GM21825 (cell line): ENCODE measurements at regions not wholly inside any gene's neighbourhood (a gene's known extent, or its start where the extent isn't known, plus 50 kb on each side); places are given as distances from the start of the nearest gene placed in this dataset.
A peak's percentile ranks its signal among the peaks of the same experiment; 100 is the strongest.

Experiments
- ATAC-seq: cut with Tn5 transposase; IDR thresholded peaks from one replicate; pipeline ENCODE4 v1.9.1; 2021; ENCODE audit warnings: mild to moderate bottlenecking, moderate library complexity; ENCODE audit not compliant: unreplicated experiment

DNA sequence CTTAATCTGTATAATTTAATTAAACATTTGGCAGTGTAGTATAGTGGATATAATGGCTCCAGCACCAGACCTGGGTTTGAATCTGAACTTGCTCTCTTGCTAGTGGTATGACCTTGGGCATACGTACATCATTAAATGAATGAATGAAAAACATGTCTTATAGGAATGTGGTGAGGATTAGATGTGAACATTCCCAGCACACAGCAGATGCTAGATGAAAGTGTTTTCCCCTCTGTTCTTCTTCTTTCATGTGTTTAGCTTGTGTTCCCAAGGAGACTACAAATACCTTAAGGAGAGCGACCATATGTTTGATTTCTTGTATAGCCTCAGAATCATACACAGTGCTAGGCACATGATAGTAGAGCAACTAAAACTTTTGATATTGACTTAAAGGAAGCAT is 56.5 kb downstream of the CT47B1 start:
- no peak for ATAC-seq

- no peak for ATAC-seq
Observed at GRCh38 chrX:120813982-120814381, 61.7 kb downstream of the CT47B1 start.

DNA sequence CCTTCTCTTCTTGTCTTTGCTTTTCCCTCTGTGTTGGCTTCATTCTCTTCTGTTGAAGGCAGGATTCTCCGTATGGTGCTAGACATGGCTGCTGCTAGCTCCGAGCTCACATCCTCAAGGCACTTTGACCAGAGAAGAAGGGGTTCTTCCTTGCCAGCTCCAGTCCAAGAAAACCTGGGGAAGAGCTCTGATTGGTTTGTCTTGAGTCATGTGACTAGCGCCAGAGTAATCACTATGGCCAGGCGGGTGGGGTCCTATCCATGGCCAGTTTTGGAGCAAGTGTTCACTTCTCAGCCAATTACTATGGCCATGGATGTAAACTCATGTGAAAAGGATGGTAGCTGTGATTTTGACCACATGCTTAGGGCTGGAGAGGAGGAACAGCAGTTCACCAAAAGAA is 74.2 kb downstream of the CT47B1 start:
- no peak for ATAC-seq

DNA sequence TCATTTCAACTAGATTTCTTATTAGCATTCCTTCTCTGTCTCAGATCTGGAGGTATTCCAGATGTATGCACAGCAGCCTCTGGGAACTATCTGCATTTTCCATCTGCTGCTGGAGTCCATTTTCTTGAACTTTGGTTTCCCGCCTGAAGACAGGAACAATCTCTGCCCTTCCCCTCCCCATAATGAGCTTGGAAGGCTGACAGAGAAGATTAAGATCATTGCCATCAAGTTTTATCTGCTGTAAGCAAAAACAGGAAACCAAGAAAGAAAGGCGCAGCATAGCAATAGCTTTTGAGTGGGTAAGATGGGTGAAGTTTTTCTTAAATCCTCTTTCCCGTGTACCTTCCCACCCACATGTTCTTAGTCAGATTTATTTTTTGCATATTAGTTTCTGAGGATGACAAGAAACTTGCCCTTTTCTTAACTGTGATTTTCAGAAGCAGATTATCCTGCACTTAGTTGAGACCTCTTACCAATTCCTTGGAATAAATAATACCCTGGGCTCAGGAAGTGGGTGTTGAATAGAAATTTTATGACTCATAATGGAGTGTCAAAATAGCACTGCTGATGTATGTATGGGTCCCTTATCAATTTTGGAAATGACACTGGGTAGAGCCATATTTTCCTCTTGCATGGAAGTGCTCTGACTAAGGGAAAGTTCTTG is 78.3 kb downstream of the CT47B1 start:
- ATAC-seq = no peak

DNA sequence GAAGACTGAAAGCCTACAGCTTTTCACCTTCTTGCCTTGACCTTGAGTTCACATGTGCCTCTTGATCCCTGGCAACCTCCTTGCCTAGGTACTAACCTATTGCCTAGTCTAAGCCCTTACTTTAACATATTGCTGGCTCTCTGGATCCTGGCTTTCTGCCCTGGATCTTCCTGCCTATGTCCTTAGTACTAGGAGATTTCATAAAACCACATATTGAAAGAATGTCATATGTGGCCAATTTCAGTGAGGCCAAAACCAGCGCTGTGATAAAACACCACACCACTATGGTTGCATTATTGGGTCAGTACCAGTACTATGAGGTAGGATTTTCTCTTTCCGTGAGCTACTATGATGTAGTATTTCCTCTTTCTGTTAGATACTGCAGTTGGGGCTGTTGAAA is 80.4 kb downstream of the CT47B1 start:
- ATAC-seq = no peak

DNA sequence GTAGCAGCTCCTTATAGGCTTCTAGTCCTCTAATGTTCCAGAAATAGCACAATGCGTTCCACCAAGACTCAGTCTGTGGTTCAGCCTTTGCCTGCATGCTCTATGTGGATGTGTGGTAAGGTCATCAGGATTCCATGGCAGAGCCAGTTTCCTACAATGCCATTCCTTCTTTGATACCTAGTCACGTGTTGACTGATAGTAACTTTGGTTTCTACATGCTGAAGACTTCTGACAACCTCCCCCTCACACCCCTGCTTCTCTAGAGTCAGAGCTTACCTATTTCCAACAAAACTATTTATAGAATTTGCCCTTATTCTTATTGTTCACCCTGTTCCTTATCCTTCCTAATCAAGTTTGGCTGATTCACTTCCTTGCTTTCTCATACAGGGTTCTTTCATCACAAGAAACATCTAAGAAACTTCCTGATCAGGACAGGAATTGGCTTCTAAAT is 81.1 kb downstream of the CT47B1 start:
- ATAC-seq = no peak

DNA sequence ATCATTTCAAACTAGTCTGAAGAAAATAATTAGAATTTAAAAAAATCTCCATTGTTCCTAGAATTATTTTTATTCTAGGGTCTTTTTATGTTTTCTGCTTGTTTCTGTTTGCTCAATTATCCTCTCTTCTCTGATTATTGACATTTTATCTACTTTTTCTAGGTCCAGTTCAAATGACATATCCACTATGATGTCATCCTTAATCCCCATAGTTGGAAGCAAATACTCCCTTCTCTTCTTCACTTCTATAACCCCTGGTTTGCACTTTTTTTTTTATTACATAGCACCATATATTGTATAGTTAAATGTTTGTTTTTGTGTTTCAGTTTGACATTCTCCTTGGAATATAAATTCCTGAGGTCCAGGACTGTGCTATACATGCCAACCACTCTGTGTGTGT is 82.6 kb downstream of the CT47B1 start:
- ATAC-seq = no peak

DNA sequence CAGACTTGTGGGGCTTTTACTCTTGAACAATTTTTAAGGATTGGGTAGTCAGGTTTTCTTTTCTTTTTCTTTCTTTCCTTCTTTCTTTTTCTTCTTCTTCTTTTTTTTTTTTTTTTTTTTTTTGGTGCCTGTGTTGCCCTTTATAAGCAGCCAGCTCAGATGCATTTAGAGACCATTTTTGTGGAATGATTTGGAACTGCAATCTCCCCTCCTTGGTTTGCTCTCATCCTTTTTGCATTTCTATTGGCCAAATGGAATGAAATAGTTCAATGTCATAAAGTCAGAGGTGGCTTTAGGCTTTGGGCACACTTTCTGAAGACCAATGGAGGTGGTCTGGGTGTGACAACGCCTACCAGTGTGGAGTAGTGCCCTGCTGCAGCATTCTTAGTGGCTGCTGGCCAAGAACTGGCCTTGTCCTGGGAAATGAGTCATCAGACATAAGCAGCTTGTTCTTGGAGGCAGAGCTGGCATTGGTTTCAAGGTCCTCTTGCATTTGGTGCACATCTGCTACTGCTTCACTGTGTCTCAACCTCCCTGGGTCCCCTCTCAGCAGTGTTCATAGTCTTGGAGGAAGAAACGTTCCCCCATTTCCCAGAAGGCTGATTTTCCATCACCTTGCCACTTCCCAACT is 84.5 kb downstream of the CT47B1 start:
- no peak for ATAC-seq

- no peak for ATAC-seq
Observed at GRCh38 chrX:120790552-120790951, 85.1 kb downstream of the CT47B1 start.

DNA sequence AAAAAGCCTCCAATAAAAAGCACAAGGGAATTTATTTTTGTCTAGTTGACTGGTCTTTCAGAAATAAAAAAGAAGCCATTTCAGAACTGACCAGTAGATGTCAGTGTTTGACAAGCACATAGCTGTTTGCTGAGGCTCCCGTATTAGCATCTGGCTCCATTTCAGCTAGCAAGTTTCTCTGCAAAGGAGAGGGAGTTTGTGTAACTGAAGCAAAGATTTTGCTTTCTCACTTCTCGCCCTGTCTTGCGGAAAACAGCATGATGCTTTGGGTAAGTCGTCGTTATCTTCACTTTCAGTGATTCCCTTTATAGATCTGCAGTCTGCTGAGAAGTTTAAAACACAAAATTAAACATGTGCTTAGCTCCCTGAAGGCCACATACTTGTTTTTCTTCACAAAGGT is 85.5 kb downstream of the CT47B1 start:
- ATAC-seq = peak; percentile 81

GRCh38 chrX:120781403-120781802 is 94.3 kb downstream of the CT47B1 start:
- no peak for ATAC-seq

GRCh38 chrX:120775959-120776358 is 99.7 kb downstream of the CT47B1 start:
- no peak for ATAC-seq

DNA sequence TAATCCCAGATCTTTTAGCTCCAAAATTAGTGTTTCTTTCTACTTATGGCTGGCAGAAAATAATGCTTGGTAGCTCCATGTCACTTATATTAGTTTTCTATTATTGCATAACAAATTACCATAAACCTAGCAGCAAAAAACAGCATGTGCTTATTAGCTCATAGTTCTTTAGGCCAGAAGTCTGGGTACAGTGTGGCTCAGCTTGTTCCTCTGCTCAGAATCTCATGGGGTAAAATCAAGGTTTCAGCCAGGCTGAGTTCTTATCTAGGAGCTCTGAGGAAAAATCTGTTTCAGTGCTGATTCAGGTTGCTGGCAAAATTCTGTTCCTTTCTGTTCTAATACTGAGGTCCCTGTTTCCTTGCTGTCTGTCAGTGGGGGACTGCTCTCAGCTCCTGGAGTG is 101.1 kb downstream of the CT47B1 start:
- ATAC-seq = no peak

- ATAC-seq = no peak
Observed at GRCh38 chrX:120773801-120774200, 101.9 kb downstream of the CT47B1 start.

DNA sequence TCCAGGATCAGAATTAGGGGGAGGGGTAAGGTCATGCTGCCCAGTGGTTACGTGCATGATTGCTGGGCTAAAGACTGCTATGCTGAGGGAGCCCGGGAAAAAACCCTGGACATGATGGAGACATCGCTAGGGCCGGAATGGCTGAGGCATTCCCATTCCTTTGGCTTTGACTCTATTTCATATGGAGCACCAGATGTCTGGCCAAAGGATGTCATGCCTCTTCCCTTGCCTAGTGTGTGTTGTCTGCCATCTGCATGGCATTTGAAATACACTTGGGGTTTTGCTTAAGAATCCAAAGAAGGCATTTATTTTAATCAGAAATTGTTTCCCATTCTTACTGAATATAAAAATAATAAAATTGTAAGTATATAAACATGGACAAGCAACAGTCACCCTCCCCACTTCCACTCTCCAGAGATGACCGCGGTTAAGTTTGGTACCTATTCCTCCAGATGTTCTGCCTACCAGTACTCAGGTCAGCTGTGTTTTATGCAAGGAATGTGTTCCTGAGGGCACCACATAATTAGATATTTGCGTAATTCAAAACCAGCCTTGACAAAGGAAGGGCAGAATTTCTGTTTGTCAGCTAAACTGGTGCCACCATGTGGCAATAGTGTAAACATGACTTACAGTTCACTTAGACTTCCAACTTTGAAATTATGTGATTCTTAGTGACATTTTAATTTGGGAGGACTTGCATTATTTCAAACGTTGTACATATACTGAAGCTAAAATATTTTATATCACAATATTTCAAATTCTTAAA is 105.9 kb downstream of the CT47B1 start:
- no peak for ATAC-seq

DNA sequence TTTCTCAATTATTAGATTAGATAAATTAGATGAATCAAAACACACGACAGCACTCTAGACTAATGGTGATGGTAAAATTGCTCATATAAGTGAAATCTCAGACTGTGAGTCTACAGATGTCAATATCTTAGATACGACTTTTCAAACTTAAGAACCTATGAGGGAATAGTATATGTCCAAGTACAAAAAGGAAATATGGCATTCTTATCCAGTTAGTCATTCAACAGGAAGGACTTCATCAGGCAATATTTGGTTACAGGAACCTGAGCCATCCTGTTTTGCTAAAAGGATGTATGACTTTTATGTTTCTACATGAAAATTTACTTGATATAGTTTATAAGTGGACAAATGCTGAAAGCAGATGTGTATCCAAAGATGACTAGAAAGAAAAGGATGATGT is 107.0 kb downstream of the CT47B1 start:
- no peak for ATAC-seq

GRCh38 chrX:120768254-120768653 is 107.4 kb downstream of the CT47B1 start:
- no peak for ATAC-seq

GRCh38 chrX:120763269-120763668 is 112.4 kb downstream of the CT47B1 start:
- no peak for ATAC-seq

GRCh38 chrX:120761810-120762209 is 113.9 kb downstream of the CT47B1 start:
- no peak for ATAC-seq

- no peak for ATAC-seq
Observed at GRCh38 chrX:120759685-120760084, 116.0 kb downstream of the CT47B1 start.

DNA sequence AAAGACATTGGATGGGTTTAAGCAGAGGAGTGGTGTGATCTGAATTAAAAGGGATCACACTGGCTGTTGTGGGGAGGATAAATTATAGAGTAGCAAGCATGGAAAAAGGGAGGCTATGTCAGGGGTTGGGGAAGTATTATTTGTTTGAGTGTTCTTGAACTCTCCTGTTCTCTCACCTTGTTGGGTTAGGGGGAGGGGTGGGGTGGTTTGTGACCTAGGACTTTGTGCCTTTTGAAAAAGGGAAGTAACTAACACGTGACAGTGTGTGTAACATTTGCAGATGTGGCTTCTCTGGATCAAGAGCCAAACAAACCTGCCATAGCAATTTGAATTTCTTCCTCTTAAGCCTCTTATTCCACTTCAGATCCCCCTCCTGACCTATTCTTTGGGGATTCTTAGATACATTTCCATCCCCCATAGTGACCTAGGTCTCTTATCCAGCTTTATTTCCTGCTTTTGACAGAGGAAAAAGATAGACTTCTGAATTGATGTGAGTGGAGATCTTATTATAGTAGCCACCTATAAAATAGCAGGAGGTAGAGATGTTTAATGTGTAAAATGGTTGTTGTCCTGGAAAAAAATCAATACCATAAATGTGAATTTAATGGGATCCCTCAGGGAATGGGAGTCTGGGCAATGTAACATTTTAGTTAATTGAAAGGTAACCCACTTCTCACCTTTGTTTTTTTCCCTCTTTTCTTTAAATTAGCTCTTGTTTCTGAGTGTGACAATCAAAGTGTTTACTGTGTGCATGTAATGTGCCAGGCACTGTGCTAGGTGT is 120.4 kb downstream of the CT47B1 start:
- ATAC-seq = peak; percentile 62
